ENCODE measurements at regions not wholly inside any gene's neighbourhood (a gene's known extent, or its start where the extent isn't known, plus 50 kb on each side); places are given as distances from the start of the nearest gene placed in this dataset.

- DNase-seq, result no peak
Measured at GRCh38 chr6:155706806-155707205, 251.2 kb upstream of the NOX3 start.

GRCh38 chr6:155706341-155706740 lies 250.7 kb upstream of the NOX3 start:
- DNase-seq, result no peak

GRCh38 chr6:155701342-155701741 lies 245.7 kb upstream of the NOX3 start:
- no peak for DNase-seq

- DNase-seq, result no peak
Measured at GRCh38 chr6:155695495-155695894, 239.9 kb upstream of the NOX3 start.

- DNase-seq, result peak; percentile 59
Measured at GRCh38 chr6:155694419-155694790, 238.8 kb upstream of the NOX3 start.

GRCh38 chr6:155693573-155694418 lies 238.2 kb upstream of the NOX3 start:
- DNase-seq, result peak; percentile 85

- DNase-seq, result no peak
Measured at GRCh38 chr6:155690820-155691219, 235.2 kb upstream of the NOX3 start.

GRCh38 chr6:155687645-155688044 lies 232.0 kb upstream of the NOX3 start:
- DNase-seq, result no peak

GRCh38 chr6:155684416-155685196 lies 229.0 kb upstream of the NOX3 start:
- no peak for DNase-seq

GRCh38 chr6:155678361-155678760 lies 222.7 kb upstream of the NOX3 start:
- DNase-seq, result no peak

- DNase-seq, result no peak
Measured at GRCh38 chr6:155676346-155676745, 220.7 kb upstream of the NOX3 start.

- no peak for DNase-seq
Measured at GRCh38 chr6:155670655-155671054, 215.0 kb upstream of the NOX3 start.

- no peak for DNase-seq
Measured at GRCh38 chr6:155660251-155660977, 204.8 kb upstream of the NOX3 start.

- DNase-seq, result no peak
Measured at GRCh38 chr6:155656024-155656423, 200.4 kb upstream of the NOX3 start.

GRCh38 chr6:155654474-155654873 lies 198.8 kb upstream of the NOX3 start:
- DNase-seq, result no peak

GRCh38 chr6:155648301-155648700 lies 192.7 kb upstream of the NOX3 start:
- DNase-seq, result no peak

GRCh38 chr6:155647354-155647753 lies 191.7 kb upstream of the NOX3 start:
- DNase-seq, result no peak

GRCh38 chr6:155646443-155646842 lies 190.8 kb upstream of the NOX3 start:
- DNase-seq, result no peak

GRCh38 chr6:155645325-155645724 lies 189.7 kb upstream of the NOX3 start:
- DNase-seq, result peak; percentile 85

- DNase-seq, result no peak
Measured at GRCh38 chr6:155641603-155642002, 186.0 kb upstream of the NOX3 start.

GRCh38 chr6:155638200-155638599 lies 182.6 kb upstream of the NOX3 start:
- no peak for DNase-seq

GRCh38 chr6:155635416-155635815 lies 179.8 kb upstream of the NOX3 start:
- no peak for DNase-seq

- DNase-seq, result no peak
Measured at GRCh38 chr6:155630085-155630484, 174.4 kb upstream of the NOX3 start.

- no peak for DNase-seq
Measured at GRCh38 chr6:155629652-155630051, 174.0 kb upstream of the NOX3 start.
